ENCODE measurements at regions not wholly inside any gene's neighbourhood (a gene's known extent, or its start where the extent isn't known, plus 50 kb on each side); places are given as distances from the start of the nearest gene placed in this dataset.
"Not testable (repeated sequence)": the region's sequence is repeated elsewhere in the genome, so short reads cannot be mapped to it uniquely, and the experiment has no call there.

- Histone ChIP-seq H3K79me2 (ENCODE audit: control insufficient read depth, insufficient read depth, low read length) (no peaks in the 10 kb centered on the region), H3K9me1 (ENCODE audit: control insufficient read depth, extremely low read depth, insufficient read depth, low read length) (no peaks in the 10 kb centered on the region), H3K36me3 (ENCODE audit: control insufficient read depth in 2 of 2, extremely low read depth in 1 of 2, insufficient read depth in 2 of 2, low read length in 2 of 2) (no peaks in the 10 kb centered on the region), H3K4me2 (ENCODE audit: control insufficient read depth, extremely low read depth, insufficient read depth, low read depth, low read length) (no peak overlapping the region), H4K20me1 (ENCODE audit: control insufficient read depth, extremely low read depth, insufficient read depth, low read length) (no peaks in the 10 kb centered on the region), H3K27ac (ENCODE audit: control insufficient read depth, insufficient read depth, low read length) (no peak overlapping the region), H3K4me3 (ENCODE audit: control insufficient read depth in 2 of 3, extremely low read depth in 1 of 3, insufficient read depth in 2 of 3, low read depth in 1 of 3, low read length in 3 of 3) (no peak overlapping the region), H3K27me3 (ENCODE audit: control insufficient read depth, extremely low read depth, insufficient read depth, low read length) (no peaks in the 10 kb centered on the region), H3K9ac (ENCODE audit: control insufficient read depth, extremely low read depth, insufficient read depth, low read length) (no peak overlapping the region), H3K4me1 (ENCODE audit: control insufficient read depth, extremely low read depth, insufficient read depth, low read length) (peaks cover 23% of the 10 kb centered on the region), H2AFZ (ENCODE audit: control insufficient read depth, low read length) (no peak overlapping the region), H3K9me3 (ENCODE audit: control insufficient read depth, low read depth, low read length) (no peaks in the 10 kb centered on the region)
- FAIRE-seq = no peak
- DNase-seq (ENCODE audit: low read depth, low spot score) = no peak
- dilution Hi-C loops (cut with MboI; ENCODE audit: extremely low pct_ligation_motif_present, low sequenced_read_pairs) = no loop called here
- TF ChIP-seq EZH2 (IDR thresholded peaks at IDR 0.05; ENCODE audit: low read length) (no peak), CTCF (optimal IDR thresholded peaks at IDR 0.05 in 1 of 3, IDR thresholded peaks at IDR 0.05 in 1 of 3, conservative IDR thresholded peaks at IDR 0.05 in 1 of 3; ENCODE audit: extremely low read depth in 1 of 3, insufficient read depth in 2 of 3, low read length in 3 of 3) (no peak)
These were observed 995.4 kb upstream of the WWC1 start for GRCh38 chr5:167296066-167296465.

GRCh38 chr5:167296661-167297060 is 994.8 kb upstream of the WWC1 start:
- Histone ChIP-seq H3K4me1 (ENCODE audit: control insufficient read depth, extremely low read depth, insufficient read depth, low read length) (peaks cover 23% of the 10 kb centered on the region), H3K4me3 (ENCODE audit: control insufficient read depth in 2 of 3, extremely low read depth in 1 of 3, insufficient read depth in 2 of 3, low read depth in 1 of 3, low read length in 3 of 3) (no peak overlapping the region), H4K20me1 (ENCODE audit: control insufficient read depth, extremely low read depth, insufficient read depth, low read length) (no peaks in the 10 kb centered on the region), H3K36me3 (ENCODE audit: control insufficient read depth in 2 of 2, extremely low read depth in 1 of 2, insufficient read depth in 2 of 2, low read length in 2 of 2) (no peaks in the 10 kb centered on the region), H3K27ac (ENCODE audit: control insufficient read depth, insufficient read depth, low read length) (no peak overlapping the region), H3K79me2 (ENCODE audit: control insufficient read depth, insufficient read depth, low read length) (no peaks in the 10 kb centered on the region), H3K9me3 (ENCODE audit: control insufficient read depth, low read depth, low read length) (no peaks in the 10 kb centered on the region), H2AFZ (ENCODE audit: control insufficient read depth, low read length) (no peak overlapping the region), H3K9ac (ENCODE audit: control insufficient read depth, extremely low read depth, insufficient read depth, low read length) (no peak overlapping the region), H3K27me3 (ENCODE audit: control insufficient read depth, extremely low read depth, insufficient read depth, low read length) (no peaks in the 10 kb centered on the region), H3K9me1 (ENCODE audit: control insufficient read depth, extremely low read depth, insufficient read depth, low read length) (no peaks in the 10 kb centered on the region), H3K4me2 (ENCODE audit: control insufficient read depth, extremely low read depth, insufficient read depth, low read depth, low read length) (no peak overlapping the region)
- no peak for FAIRE-seq
- TF ChIP-seq CTCF (optimal IDR thresholded peaks at IDR 0.05 in 1 of 3, IDR thresholded peaks at IDR 0.05 in 1 of 3, conservative IDR thresholded peaks at IDR 0.05 in 1 of 3; ENCODE audit: extremely low read depth in 1 of 3, insufficient read depth in 2 of 3, low read length in 3 of 3) (no peak), EZH2 (IDR thresholded peaks at IDR 0.05; ENCODE audit: low read length) (no peak)
- DNase-seq (ENCODE audit: low read depth, low spot score) = no peak
- dilution Hi-C loops (cut with MboI; ENCODE audit: extremely low pct_ligation_motif_present, low sequenced_read_pairs) = no loop called here

GRCh38 chr5:167299861-167300260 is 991.6 kb upstream of the WWC1 start:
- H2AFZ ChIP-seq (ENCODE audit: control insufficient read depth, low read length); H3K4me2 ChIP-seq (ENCODE audit: control insufficient read depth, extremely low read depth, insufficient read depth, low read depth, low read length); H3K9ac ChIP-seq (ENCODE audit: control insufficient read depth, extremely low read depth, insufficient read depth, low read length); H4K20me1 ChIP-seq (ENCODE audit: control insufficient read depth, extremely low read depth, insufficient read depth, low read length); H3K27ac ChIP-seq (ENCODE audit: control insufficient read depth, insufficient read depth, low read length); H3K4me3 ChIP-seq (ENCODE audit: control insufficient read depth in 2 of 3, extremely low read depth in 1 of 3, insufficient read depth in 2 of 3, low read depth in 1 of 3, low read length in 3 of 3); H3K79me2 ChIP-seq (ENCODE audit: control insufficient read depth, insufficient read depth, low read length); H3K36me3 ChIP-seq (ENCODE audit: control insufficient read depth in 2 of 2, extremely low read depth in 1 of 2, insufficient read depth in 2 of 2, low read length in 2 of 2); dilution Hi-C loops (cut with MboI; ENCODE audit: extremely low pct_ligation_motif_present, low sequenced_read_pairs); H3K9me3 ChIP-seq (ENCODE audit: control insufficient read depth, low read depth, low read length); H3K9me1 ChIP-seq (ENCODE audit: control insufficient read depth, extremely low read depth, insufficient read depth, low read length); FAIRE-seq; H3K27me3 ChIP-seq (ENCODE audit: control insufficient read depth, extremely low read depth, insufficient read depth, low read length); DNase-seq (ENCODE audit: low read depth, low spot score): not testable (repeated sequence)
- H3K4me1 ChIP-seq (ENCODE audit: control insufficient read depth, extremely low read depth, insufficient read depth, low read length) = peaks cover 15% of the 10 kb centered on the region

Measured in keratinocyte (primary cell).